ENCODE measurements at regions not wholly inside any gene's neighbourhood (a gene's known extent, or its start where the extent isn't known, plus 50 kb on each side); places are given as distances from the start of the nearest gene placed in this dataset.

GRCh38 chr5:64110222-64110621, 55.4 kb upstream of the RNF180 start:
- no peak for DNase-seq

GRCh38 chr5:64108674-64109073, 57.0 kb upstream of the RNF180 start:
- peak; percentile 28 for DNase-seq

GRCh38 chr5:64100203-64100602, 65.4 kb upstream of the RNF180 start:
- peak; percentile 14 for DNase-seq

- no peak for DNase-seq
Measured at GRCh38 chr5:64096771-64097170, 68.9 kb upstream of the RNF180 start.

GRCh38 chr5:64077589-64077988, 88.1 kb upstream of the RNF180 start:
- DNase-seq: no peak

- peak; percentile 76 for DNase-seq
Measured at GRCh38 chr5:64074533-64074932, 91.1 kb upstream of the RNF180 start.

GRCh38 chr5:64069486-64069885, 96.2 kb upstream of the RNF180 start:
- DNase-seq: no peak

- no peak for DNase-seq
Measured at GRCh38 chr5:64050296-64050695, 88.1 kb upstream of the HTR1A start.

GRCh38 chr5:64040490-64040889, 78.2 kb upstream of the HTR1A start:
- DNase-seq: peak; percentile 26

- no peak for DNase-seq
Measured at GRCh38 chr5:64026493-64026892, 64.2 kb upstream of the HTR1A start.

GRCh38 chr5:64019746-64020145, 57.5 kb upstream of the HTR1A start:
- DNase-seq: no peak

- no peak for DNase-seq
Measured at GRCh38 chr5:64018966-64019365, 56.7 kb upstream of the HTR1A start.

- no peak for DNase-seq
Measured at GRCh38 chr5:64015824-64016223, 53.6 kb upstream of the HTR1A start.
